GM12875 (cell line): ENCODE measurements at regions not wholly inside any gene's neighbourhood (a gene's known extent, or its start where the extent isn't known, plus 50 kb on each side); places are given as distances from the start of the nearest gene placed in this dataset.

Experiments used
- H3K4me3 ChIP-seq: one replicate; pipeline ENCODE4 v1.5.1; 2011; ENCODE audit warnings: low read depth, low read length, control low read depth
- CTCF ChIP-seq: IDR thresholded peaks from 2 replicates; pipeline ENCODE4 v1.5.1; 2011; ENCODE audit warnings: low read depth, mild to moderate bottlenecking, control low read depth, inconsistent platforms, low read length, moderate library complexity, borderline replicate concordance; ENCODE audit not compliant: insufficient read depth

- H3K4me3 ChIP-seq = no peak overlapping the region
- TF ChIP-seq CTCF = no peak
Observed at GRCh38 chr11:80826808-80827207, 1386.0 kb upstream of the TENM4 start.

- no peak overlapping the region for H3K4me3 ChIP-seq
- no peak for TF ChIP-seq CTCF
Observed at GRCh38 chr11:80822308-80822707, 1381.5 kb upstream of the TENM4 start.

DNA sequence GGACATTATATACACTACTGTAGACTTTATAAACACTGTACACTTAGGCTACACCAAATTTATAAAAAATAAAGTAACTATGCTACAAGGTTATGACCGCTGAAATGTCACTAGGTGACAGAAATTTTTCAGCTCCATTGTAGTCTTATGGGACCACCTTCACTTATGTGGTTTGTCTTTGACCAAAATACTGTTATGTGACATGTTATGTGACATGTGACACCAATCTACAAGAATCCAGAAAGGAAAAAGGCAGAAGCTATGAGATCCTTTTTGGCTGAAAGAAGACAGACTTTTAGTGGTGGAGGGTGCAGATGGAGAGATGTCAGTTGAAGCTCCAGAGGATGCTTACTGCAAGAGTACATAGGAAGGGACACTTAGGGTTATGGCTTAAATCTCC, 1378.4 kb upstream of the TENM4 start:
- no peak for TF ChIP-seq CTCF
- no peak overlapping the region for H3K4me3 ChIP-seq

DNA sequence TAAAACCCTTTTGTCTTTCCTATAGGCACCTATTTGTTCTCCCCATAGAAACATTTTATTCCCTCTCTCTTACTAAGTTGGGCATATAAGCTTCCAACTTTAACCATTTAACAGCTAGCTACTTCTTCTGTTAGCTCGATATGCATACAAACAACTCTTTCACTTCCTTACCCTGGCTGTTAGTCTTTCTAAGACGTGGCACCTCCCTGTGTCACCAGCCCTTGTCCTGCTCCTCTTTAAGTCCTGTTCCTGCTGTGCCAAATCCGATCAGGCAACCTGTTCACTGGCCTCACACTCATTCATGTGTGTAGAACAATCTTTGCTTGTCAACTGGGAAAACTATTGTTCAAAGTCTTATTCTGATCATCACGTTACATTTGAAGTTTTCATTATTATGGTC, 1376.1 kb upstream of the TENM4 start:
- TF ChIP-seq CTCF = no peak
- no peak overlapping the region for H3K4me3 ChIP-seq

GRCh38 chr11:80816454-80816847, 1375.6 kb upstream of the TENM4 start:
- H3K4me3 ChIP-seq = no peak overlapping the region
- TF ChIP-seq CTCF = no peak

DNA sequence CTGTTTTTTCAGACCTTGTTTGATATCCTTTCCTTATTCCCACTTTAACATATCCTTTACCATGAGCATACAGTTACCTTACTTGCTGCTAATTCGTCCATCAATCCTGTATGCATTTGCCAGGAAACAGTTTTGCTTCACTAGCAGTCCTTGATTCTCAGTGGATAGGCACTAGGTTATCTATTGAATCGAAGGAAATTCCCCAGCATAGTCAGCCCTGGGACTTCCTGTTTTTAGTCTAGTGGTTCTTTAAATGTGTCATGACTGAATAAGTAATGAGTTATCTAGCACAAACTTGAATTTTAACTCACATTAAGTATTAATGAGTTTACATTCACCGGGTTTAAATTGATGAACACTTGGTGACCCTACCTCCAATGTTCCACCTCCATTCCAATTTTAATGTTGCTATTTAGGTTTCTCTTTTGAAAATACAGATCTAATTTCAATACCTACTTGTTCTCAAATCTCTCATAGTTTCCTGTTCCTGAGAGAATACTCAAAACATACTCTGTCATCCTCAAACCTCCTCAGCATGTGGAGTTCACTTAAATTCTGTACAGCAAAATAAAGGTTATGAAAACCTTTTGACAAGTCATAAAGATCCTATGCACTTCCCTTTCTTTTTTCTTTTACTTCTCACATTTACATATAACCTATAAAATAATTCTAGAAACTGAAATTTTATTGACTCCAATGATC, 1375.1 kb upstream of the TENM4 start:
- no peak for TF ChIP-seq CTCF
- no peak overlapping the region for H3K4me3 ChIP-seq

DNA sequence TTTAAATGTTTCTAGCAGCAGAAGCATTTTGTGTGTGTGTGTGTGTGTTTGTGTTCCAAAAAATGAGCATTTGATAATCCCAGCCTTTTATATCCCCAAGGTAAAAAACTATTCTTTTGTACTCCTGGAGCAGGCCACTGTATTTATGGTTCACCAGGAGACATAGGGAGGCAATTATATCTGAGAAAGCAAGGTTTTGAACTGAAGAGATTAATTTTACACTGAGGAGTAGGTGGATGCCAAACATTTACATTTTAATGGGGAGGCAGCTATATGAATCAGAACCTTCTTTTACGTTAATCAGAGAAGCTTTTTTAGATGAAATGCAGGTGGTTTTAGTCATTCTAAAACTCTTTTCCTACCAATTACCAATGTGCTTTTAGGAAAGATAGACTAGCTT, 1374.0 kb upstream of the TENM4 start:
- H3K4me3 ChIP-seq = no peak overlapping the region
- no peak for TF ChIP-seq CTCF
